HG03159 (cell line): ENCODE measurements at regions not wholly inside any gene's neighbourhood (a gene's known extent, or its start where the extent isn't known, plus 50 kb on each side); places are given as distances from the start of the nearest gene placed in this dataset.
"Not testable (repeated sequence)": the region's sequence is repeated elsewhere in the genome, so short reads cannot be mapped to it uniquely, and the experiment has no call there.

ENCODE experiments used
- ATAC-seq: cut with Tn5 transposase; IDR thresholded peaks from one replicate; pipeline ENCODE4 v1.9.1; 2021; ENCODE audit warnings: mild to moderate bottlenecking, moderate library complexity; ENCODE audit not compliant: unreplicated experiment

- ATAC-seq, result no peak
Observed at GRCh38 chr5:52255308-52255707, 532.4 kb upstream of the ITGA1 start.

- no peak for ATAC-seq
Observed at GRCh38 chr5:52262844-52263243, 524.9 kb upstream of the ITGA1 start.

GRCh38 chr5:52269401-52269800 lies 518.3 kb upstream of the ITGA1 start:
- ATAC-seq, result no peak

- ATAC-seq, result no peak
Observed at GRCh38 chr5:52269859-52270258, 517.9 kb upstream of the ITGA1 start.

- no peak for ATAC-seq
Observed at GRCh38 chr5:52275639-52276038, 512.1 kb upstream of the ITGA1 start.

- no peak for ATAC-seq
Observed at GRCh38 chr5:52277101-52277500, 510.6 kb upstream of the ITGA1 start.

DNA sequence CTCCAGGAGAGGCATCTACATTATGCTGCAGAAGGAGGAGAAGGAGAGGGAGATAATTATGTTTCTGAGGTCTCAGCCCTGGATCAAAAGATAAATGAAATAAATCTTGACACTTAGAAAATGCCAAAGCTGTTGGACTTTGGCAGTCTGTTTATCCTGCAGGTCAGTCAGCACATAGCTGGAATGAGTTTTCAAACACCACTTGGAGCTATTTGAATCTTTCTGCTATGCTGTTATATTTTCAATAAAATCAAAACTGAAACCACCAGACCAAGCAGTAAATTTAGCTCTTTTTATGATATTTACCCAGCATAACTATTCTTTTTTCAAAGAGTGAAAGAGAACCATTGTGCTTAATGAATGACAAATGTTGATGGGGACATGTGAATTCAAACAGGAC lies 505.1 kb upstream of the ITGA1 start:
- ATAC-seq, result no peak

- ATAC-seq, result no peak
Observed at GRCh38 chr5:52283221-52283620, 504.5 kb upstream of the ITGA1 start.

GRCh38 chr5:52300703-52301372 lies 486.9 kb upstream of the ITGA1 start:
- ATAC-seq, result no peak

- not testable (repeated sequence) for ATAC-seq
Observed at GRCh38 chr5:52304816-52305215, 482.9 kb upstream of the ITGA1 start.

DNA sequence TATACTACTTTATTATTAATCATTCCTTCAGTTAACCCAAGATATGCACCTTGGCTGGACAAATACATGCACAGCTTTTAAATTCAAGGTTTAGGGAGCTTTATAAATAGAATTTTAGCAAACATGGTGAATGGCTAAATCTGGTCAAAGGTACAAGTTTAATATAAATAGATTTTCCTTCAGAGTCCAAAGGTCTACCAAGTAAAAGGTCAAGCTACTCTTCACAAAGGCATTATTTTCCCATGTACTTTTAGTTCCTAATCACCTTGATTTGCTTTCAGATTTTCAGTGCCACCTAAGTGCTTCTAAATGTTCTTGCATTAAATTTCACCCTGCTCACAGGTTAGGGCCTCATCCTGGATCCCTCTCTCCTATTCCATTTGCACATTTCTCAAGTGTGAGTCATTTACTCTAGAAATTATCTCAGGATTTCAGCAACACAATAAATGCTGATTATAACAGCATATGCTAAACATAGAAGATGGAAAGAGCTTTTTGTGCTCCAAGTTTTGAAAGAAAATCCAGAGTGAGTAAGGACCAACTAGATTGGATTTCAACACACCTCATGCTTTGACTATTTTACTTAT lies 459.4 kb upstream of the ITGA1 start:
- no peak for ATAC-seq

GRCh38 chr5:52331725-52332124 lies 456.0 kb upstream of the ITGA1 start:
- no peak for ATAC-seq

DNA sequence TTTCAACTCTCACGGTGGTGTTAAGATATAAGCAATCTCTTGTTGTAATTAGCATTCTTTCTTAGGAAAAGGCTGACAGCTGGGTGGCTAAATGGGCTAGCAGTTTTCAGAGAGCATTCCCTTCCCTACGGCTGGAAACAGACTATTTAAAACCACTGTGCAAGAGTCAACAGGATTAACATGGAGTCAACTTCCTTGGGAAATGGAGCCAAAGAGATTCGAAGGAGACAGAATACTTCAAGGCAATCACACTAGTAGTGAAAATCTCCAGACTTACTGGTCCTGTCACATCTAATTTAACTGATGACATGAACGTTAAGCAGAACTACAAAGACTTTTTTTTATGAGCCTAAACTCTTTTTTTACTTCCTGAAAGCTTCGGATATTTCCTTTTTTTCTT lies 453.3 kb upstream of the ITGA1 start:
- ATAC-seq, result no peak

DNA sequence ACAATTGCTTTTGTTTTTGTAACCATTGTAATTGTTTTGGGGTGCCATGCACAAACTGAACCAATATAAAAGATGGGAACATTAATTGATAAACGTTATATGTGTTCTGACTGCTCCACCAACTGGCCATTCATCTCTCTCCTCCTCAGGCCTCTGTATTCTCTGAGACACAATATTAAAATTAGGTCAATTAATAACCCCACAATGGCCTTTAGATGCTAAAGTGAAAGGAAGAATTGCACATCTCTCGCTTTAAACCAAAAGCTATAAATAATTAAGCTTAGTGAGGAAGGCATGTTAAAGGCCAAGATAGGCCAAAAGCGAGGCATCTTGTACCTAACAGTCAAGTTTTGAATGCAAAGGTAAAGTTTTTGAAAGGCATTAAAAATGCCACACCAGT lies 448.4 kb upstream of the ITGA1 start:
- ATAC-seq, result no peak

- ATAC-seq, result no peak
Observed at GRCh38 chr5:52342361-52342760, 445.4 kb upstream of the ITGA1 start.

- no peak for ATAC-seq
Observed at GRCh38 chr5:52356311-52356918, 431.3 kb upstream of the ITGA1 start.

GRCh38 chr5:52359261-52359660 lies 428.5 kb upstream of the ITGA1 start:
- ATAC-seq, result no peak

DNA sequence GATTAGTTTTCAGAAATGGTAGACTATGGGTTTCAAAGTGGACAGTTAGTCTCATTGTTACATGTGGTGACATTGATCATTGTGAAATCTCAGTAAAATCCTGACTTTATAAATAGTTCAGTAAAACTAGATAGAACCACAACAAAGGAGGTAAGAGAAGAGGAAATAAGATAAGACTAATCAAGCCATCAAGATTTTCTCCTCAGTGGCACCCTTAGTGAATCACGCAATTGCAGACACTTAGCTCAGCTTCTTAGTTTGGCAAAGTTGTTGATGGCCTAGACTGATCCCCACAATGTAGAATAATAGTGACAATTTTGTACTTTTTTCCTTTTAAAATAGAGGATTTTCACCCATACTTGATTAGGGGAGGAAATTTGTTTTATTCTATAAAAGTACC lies 426.7 kb upstream of the ITGA1 start:
- ATAC-seq, result no peak

DNA sequence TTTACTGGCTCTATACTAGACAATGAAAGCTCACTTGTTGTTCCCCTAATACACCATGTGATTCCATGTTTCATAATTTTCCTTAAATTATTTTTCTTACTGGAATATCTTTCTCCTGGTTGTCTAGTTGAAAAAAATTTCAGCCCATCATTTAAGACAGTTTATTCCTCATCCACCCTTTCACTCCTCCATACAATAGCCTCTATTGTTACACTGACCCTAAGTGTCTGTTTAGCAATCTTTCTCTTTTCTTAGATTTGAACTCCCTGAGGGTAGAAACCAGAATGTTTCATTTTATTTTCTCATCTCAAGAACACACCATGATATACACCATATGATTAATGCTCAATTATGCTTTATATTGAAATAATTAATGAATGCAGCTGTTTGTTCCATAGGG lies 413.4 kb upstream of the ITGA1 start:
- ATAC-seq, result no peak

DNA sequence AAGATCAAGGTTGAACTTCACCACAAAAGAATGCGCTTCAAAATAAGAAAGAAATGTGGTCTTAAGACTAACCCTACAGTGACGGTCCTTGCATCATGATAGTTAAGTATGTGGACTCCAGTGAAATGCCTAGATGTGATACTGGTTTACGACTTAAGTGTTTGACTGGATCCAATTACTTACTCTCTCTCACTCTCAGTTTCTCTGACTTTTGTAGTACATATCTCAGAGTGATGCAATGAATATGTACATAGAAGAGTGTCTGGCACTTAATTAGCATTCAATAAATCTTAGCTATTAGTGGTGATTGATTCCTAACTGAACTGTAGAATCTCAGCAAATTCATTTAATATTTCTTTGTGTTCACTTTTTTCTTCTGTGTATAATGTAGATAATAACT lies 411.7 kb upstream of the ITGA1 start:
- ATAC-seq, result no peak

- no peak for ATAC-seq
Observed at GRCh38 chr5:52376592-52376991, 411.1 kb upstream of the ITGA1 start.

DNA sequence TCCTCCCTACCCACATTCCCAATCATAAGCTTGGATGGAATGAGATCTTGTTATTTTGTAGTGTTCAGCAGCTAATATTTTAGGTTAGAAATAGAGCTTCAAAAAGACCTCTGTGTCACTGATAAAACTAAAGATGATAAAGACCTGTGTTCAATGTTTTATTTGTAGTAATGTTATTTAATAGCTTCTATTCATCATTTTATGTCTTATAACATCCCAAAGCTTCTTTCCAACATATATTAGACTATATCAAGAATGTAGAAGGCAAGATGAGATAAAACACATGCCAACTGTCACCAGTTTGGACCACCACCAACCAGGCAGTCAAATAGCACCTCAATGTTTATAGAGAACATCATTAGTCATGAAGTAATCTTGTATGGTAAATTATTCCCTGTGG lies 409.5 kb upstream of the ITGA1 start:
- ATAC-seq, result no peak

DNA sequence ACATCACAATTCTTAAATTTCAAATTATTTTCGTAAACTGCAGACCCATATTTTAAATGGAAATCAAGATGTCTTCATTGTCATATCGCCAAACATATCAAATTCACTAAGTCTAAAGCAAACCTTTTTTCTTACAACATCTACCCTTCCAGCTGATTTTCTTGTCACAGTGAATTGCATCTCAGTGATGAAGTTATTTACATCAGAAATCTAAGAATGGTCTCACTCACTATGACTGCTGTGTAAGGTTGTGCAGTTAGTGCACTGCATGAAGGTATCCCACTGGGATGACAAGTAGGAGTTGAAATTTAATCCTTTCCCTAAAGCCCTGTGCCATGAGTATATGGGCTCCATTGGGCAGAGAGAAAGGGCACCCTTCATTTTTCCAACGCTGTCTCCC lies 399.4 kb upstream of the ITGA1 start:
- no peak for ATAC-seq
